IPS DF 4.7 (cell line): ENCODE measurements at regions not wholly inside any gene's neighbourhood (a gene's known extent, or its start where the extent isn't known, plus 50 kb on each side); places are given as distances from the start of the nearest gene placed in this dataset.

Source experiments
- DNase-seq: peaks from one replicate; pipeline ENCODE4 v3.0.0-alpha.2; 2013; ENCODE audit warnings: low spot score; ENCODE audit errors: extremely low read depth

DNA sequence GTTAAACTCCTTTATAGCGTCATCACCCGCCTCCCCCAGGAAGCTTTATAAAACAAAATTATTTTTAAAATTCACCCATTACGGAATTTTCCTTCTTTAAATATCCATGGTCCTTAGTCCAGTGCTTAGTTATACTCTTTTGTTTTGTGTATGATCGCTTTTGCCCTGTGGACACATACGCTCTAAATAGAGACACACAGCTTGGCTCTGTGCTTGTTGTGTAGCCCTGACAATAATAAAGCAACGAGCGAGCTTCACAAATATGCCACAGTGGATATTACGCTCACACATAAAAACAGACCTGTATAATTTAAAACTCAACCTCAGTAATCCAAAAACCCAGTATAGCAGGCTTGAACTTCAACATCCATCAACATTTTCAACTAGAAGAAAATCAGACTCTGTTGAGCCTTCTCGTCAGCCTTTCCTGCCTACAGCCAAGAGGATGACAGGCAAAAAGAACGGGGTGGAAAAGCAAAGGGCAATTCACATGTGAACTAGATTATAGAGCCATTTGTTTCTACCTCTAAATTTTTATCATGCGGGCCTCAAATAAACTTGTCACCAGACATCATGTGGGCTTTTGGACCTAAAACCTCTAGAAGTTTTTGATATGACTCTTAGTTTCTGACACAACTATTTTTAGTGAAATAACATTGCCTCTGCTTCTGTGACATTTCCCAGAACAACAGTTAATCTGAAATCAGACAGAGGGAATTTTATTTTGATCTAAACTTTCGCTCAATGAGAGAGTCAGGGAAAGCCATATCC is 89.6 kb upstream of the THBS1 start:
- DNase-seq = no peak

DNA sequence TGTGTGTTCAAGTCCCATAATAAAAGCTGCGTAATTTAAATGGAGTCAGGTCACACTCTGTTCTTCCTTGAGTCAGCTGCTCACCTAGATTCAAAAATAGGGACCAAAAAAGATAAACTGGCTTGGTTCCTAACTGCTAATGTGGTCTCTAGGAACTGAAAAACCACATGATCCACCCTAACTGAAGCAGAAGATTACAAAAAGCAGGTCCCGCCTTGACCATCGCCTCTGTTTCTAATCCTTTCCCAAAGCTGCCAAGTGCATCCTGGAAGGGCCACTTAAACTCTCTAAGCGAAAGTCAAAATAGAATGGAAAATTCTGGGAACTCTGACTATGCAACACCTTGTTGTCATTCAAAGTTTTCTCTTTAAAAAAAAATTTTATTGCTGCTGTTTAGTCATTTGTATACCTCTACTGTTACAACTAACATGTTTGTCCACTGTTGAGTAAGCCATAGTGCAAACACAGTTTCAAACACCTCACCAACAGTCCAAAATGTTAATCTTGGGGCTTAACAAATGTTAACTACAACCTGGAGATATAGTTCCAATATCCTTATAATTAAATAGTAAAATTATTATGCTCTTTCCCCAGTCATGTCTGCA is 88.9 kb upstream of the THBS1 start:
- DNase-seq = no peak

DNA sequence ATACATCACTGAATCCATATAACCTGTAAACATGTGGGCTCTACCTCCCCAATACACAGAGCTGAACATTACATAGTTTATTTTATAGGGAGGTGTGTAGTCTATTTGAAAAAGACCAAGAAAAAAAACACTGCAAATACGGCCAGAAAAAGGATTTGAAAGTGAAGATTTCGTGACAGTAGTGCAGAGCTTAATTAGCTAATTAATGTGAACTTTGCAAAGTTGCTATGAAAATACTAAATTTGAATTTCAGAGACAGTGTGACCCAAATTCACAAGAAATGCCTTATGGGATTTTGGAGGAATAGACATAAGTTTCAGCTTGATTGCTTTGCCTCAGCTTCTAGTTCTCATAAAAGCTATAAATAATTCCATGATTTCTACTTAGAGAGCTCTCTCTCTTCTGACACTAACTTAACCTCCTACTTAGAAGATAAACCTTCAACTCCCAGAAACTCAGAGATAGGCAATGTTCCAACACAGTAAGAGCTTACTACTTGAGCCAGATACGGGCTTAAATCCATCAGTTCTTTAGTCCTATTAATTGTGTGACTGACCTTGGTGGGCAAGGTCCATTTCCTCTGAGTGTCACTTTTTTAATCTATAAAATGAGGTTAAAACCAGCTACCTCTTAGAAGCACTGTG is 87.3 kb upstream of the THBS1 start:
- DNase-seq = no peak

DNA sequence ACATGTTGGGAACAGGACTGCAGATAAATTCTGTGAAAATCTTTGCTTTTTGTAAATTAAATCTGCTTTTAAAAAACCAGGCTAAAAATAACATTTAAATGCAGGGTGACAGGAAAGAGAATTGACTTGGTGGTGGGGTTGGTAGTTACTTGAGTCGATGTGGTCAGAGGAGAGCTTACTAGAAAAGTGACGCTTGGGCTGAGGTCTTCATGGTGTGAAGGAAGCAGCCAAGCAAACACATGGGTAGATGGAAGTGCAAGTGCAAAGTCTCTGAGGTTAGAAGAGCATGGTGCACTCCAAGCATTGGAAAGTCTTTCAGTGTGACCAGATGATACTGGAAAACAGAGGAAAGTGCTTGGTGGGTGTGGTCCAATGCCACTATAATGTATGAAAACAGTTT is 86.4 kb upstream of the THBS1 start:
- DNase-seq = no peak

- no peak for DNase-seq
These were observed 84.7 kb upstream of the THBS1 start for GRCh38 chr15:39495871-39496840.

- no peak for DNase-seq
These were observed 83.7 kb upstream of the THBS1 start for GRCh38 chr15:39497016-39497758.

- DNase-seq = no peak
These were observed 82.9 kb upstream of the THBS1 start for GRCh38 chr15:39497759-39498565.

GRCh38 chr15:39498629-39499028 is 82.2 kb upstream of the THBS1 start:
- DNase-seq = no peak

DNA sequence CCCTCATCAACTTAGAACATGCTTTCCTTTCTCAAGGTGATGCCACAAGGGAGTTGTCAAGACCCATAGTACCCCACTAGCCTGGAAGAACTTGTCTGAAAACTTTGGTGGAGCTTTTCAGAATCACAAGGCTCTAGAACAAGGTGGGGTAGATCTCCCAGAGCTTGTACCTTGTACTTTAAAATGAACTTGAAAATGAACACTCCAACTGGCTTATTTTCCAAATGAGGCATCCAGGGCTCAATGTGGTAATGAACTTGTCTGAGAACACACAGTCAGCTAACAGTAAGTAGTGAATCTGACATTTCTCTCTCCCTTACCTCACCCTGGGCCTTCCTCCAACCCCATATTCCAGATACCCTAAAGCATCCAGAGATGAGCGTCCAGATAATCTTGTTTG is 81.8 kb upstream of the THBS1 start:
- no peak for DNase-seq

DNA sequence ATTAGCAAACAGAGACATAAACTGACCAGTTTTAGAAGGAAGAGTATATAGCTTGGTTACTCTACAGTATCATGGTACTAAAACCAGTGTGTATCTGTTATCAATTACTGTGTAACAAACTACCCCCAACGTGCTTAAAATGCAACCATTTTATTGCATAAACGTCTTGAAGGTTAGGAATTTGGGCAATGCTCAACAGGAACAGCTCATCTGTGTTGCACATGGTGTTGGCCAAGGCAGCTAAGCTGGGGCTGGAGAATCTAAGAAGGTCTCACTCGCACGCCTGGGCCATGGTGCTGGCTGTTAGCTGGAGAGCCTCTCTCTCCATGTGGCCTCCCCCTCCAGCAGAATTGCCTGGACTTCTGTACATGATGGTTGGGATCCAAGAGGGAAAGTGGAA is 81.2 kb upstream of the THBS1 start:
- no peak for DNase-seq

DNA sequence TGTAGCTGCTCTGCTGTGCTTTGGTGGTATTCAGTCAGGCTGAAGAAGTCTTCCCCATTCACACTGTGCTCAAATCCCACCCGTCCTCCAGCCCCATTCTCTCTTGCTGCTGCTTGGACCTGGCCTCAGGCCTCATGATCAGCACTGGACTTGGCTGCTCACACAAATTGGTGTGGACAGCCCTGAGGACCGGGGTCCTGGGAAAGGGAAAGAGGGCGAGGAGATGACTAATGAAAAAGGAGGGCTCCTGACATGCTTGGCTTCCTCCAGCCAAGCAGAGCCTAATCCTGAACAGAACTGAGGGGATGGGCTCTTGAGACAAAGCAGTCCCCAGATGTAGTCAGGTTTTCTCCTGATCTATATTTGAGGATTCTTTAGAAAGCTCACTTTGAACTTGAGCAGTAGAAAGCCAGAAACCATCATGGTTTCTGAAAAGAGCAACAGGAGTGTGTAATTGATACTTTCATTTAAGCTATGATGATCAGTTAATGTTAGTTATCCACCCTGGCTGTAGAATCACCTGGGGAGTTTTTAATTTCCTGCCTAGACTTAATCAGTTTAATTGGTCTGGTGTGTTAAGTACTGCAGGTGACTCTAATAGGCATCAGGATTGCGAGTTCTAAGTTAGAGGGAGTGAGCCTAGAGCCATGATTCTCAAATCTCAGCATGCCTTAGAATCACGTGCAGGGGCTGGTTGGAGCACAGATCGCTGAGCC is 79.4 kb upstream of the THBS1 start:
- DNase-seq = no peak

GRCh38 chr15:39502082-39502447 is 78.8 kb upstream of the THBS1 start:
- no peak for DNase-seq

DNA sequence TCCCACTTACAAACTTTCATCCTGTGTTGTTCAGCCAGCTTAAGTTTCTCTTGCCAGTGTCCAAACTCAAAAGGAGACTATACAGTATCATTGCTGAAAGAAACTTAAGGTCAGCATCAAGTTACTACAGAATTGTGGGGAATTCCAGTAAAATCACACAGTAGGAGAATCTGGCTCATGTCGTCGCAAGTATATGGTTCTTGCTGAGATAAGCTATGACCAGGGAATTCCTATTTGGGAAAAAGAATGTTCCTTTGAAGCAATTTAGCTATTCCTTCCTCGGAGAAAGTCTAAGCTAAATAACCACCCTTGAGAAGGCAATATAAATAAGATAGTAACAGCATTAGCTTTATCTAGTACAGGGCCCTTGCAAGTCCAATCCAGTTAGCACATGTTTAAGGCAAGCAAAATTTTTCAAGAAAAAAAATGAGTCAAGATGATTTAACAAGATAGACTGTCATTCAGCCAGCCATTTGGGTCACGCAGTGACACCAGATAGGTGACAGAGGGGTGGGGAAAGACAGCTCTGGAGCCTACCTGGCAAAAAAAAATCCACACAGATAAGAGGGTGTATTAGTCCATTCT is 78.2 kb upstream of the THBS1 start:
- no peak for DNase-seq

- DNase-seq = no peak
These were observed 77.4 kb upstream of the THBS1 start for GRCh38 chr15:39503526-39503925.

GRCh38 chr15:39504808-39505207 is 76.1 kb upstream of the THBS1 start:
- DNase-seq = no peak

GRCh38 chr15:39506146-39506545 is 74.7 kb upstream of the THBS1 start:
- DNase-seq = no peak

DNA sequence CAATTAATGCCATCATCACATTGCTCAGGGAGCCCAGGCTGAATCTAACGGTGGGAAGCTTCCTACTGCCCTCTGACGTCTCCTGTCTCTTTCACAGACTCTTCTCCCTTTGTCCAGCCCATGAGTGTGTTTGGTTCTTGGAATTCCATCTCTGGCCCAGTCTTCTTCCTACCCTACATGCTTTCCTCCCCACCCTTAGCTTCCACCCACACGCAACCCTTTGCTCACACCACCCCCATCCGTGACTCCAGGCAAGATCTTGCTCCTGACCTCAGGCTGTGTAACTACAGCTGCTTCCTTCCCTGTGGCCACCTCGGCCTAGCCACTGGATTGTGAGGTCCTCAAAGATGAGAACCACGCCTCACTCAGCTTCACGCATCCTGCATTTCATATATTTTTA is 72.3 kb upstream of the THBS1 start:
- DNase-seq = no peak

DNA sequence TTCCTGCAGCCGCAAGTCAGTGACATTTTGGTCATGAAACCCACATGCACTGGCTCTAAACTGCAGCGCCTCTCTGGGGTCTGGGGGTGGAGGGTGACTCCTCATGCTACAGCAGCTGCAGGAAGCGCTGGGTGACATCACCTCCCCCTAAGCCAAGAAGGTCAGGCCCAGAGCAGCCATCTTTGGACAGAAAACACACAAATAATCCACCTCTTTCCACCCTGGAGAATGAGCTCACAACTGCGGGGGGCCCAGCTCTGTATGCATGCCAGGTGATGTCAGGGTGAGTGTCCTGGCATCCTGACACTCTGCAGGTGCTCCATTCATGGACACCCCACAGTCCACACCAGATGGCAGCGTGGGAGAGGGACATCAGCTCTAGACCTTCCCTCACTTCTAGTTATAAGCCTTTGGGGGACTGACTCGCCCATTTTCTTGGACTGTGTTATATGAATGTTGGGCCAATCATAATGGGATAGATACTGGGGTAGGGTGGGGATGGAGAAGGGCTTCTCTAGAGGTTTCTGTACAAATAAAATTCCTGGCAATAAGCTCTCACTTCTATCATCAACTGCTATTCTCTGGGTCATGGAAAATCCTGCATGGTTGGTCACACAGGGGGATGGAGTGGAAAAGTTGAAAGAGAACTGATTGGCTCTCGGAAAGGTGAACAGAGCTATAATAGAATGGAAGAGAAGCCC is 70.7 kb upstream of the THBS1 start:
- no peak for DNase-seq
